ENCODE measurements at regions not wholly inside any gene's neighbourhood (a gene's known extent, or its start where the extent isn't known, plus 50 kb on each side); places are given as distances from the start of the nearest gene placed in this dataset.
"Not testable (repeated sequence)": the region's sequence is repeated elsewhere in the genome, so short reads cannot be mapped to it uniquely, and the experiment has no call there.

DNA sequence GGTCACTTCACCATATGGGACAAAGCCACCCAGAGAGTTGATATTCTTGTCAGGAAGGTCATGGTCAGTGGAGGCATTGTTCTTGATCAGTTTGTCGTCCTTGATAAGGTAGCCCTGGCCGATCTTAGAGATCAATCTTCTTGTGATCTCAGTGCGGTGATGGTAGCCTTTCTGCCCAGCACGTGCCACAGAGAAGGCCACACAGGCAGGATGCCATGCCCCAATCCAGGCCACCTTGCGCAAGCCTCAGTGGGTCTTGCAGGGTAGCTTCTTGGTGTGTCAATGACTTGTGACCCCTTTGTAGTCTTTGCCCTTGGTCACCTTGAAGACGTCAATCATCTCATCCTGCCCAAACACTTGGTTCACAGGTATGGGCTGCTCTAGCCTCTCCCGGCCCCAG is 143.9 kb upstream of the ASB18 start:
- DNase-seq (ENCODE audit: low read depth) = no peak

DNA sequence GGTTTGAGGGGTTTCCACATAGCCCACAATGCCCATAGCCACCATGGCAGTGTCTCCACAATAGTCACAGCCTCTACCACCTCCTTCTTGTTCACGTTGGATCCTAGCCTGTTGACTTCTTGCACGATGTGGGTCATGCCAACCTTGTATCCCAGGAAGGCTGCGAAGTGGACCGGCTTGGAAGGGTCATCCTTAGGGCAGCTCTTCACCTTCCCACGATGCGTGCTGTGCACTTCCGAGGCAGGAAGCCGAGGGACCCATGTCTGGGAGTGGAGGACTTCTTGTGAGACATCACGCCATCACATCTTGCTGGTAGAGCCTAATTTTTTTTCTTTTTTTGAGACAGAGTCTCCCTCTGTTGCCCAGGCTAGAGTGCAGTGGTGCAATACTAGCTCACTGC is 144.6 kb upstream of the ASB18 start:
- no peak for DNase-seq (ENCODE audit: low read depth)

DNA sequence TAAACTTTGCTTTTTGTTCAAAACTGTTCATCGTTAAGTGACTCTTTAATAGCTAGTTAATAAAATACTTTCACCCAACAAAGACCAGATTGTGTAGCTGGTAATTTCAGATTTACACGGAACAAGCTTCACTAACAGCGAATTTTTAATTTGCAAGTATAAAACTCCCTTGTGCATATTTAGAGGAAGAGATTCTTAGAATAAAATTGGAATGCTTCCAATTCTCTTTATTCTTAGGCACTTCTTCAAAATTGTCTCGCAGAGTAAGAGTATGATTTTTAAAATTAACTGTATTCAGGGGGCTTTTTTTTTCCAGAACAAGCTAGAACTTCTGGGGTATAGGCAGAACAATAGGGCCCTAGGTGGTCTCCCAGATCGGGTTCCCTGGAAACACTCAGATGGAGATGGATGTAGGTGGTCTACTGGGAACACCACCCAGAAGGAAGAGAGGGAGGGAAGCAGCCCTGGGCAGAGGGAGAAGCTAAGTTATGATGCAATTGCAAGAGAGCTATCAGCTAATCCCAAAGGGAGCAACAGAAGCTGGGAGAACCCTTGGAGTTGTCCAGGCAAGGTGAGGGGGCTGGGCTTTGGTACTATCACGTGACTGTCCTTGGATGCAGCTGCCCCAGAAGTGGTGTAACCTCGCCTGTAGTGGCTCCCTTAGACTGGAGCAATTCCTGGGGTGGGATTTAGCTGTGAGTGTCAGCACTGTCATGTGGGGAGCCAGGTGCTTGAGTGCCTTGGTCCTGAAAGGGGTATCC is 151.7 kb upstream of the ASB18 start:
- no peak for DNase-seq (ENCODE audit: low read depth)

DNA sequence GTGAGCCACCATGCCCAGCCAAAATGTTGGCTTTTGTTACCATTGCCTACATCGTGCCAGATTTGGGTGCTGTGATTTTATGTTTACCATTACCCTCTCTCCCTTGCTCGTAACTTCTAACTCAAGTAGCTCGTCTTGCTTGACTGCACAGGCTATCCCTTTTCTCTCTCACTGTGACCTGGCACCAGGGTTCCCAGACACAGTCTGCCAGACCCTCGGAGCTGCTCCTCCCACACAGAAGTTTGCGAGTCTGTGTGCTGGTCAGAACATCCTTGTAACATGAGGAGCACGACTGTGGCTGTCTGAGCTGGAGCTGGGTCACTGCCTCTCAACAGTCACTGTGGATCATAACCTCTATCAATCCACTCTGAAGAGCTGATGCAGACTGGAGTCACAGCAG is 152.5 kb upstream of the ACKR3 start:
- DNase-seq (ENCODE audit: low read depth) = no peak

DNA sequence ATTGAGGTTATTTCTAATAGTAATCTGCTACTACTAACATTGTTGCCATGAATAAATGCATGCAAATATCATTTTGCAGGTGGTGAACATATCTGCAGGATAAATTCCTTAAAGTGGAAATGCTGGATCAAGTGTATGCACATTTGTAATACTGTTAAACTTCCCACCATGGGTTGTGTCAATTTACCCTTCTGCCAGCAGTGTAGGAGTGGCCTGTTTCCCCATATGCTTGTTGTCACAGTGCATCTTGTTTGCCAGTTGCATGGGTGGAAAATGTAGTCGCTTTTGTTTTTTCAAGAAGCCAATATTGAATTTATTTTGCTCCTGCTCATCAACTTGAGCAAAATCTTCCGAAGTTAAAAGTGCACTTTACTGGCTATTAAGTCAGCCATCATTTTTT is 139.0 kb upstream of the ACKR3 start:
- no peak for DNase-seq (ENCODE audit: low read depth)

DNA sequence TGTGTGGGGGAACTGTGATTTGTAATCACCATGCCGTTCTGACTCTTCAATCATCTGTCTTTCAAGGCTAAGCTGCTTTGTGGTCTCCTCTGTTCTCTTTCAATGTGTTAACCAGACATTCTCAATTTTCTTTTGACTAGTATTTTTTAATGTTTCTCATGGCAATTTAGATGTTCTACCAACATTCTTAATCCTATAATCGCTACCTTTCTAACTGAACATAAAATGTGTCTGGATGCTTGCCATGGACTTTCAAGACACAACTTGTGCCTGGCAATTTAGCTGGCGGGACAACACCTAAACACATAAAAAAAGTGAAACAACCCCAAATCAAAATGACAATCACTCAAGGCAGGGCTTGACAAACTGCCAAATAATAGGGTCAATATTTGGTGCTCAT is 135.0 kb upstream of the ACKR3 start:
- no peak for DNase-seq (ENCODE audit: low read depth)

DNA sequence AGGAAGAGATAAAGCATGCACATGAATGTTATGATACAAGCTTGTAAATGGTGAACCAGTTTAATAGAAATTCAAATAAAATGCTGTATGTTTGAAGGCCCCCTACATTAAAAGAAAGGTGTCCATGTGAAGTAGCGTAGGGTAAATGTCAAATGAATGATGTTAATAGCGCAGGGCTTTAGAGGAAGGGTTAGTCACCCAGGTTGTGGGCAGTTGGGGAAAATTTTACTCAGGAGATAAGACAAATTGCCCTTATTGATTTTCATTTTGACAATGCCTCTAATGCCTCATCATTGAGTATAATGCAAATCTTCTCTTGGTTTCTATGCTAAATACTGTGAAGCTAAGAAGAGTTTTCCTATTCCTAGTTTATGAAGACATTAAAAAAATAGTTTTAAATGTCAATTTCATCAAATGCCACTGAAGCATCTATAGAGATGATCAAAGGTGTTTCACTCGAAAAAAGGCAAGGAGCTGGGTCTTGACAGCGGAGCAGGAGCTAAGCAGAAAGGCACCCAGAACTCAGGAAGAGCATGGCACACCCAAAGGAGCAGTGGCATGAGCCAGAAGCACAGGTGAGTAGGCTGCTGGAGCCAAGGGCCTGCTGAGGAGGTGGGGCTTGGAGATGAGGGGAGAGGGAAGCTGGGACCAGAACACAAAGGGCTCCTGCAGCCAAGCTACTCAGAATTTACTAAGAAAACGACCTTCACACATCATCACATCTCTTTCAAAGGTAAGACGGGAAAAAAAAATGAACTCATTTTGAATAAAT is 129.3 kb upstream of the ACKR3 start:
- DNase-seq (ENCODE audit: low read depth) = no peak

DNA sequence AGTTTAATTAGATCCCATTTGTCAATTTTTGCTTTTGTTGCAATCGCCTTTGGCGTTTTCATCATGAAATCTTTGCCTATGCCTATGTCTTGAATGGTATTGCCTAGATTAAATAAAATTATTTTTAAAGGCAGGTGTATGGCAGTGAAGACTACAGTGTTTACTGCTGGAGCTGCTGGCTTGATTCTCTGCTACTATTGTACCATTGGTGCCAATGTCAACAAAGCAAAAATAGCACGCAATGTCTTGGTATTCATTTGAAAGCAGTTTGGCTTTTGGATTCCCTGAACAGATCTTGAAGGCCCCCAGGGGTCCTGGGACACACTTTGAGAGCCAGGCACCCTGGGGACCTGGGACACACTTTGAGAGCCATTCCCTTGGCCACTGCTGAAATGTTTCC is 125.4 kb upstream of the ACKR3 start:
- no peak for DNase-seq (ENCODE audit: low read depth)

DNA sequence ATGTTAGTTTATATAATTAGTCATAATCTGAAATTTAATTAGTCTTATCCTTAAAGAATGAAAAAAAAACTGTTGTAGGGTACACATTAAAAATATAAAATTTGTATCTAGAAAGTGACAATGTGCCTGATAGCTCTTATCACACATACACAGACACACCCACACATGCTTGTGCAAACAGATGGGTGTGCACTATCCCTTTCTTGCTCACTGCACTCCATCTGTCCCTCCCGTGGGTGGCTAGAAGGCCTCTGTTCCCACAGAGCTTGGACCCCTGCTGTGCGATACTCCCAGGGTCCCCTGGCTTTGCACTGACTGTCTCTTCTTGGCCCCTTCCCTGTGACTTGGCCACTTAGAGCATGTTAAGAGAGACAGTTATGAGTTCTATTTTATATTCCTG is 123.9 kb upstream of the ACKR3 start:
- DNase-seq (ENCODE audit: low read depth) = no peak

DNA sequence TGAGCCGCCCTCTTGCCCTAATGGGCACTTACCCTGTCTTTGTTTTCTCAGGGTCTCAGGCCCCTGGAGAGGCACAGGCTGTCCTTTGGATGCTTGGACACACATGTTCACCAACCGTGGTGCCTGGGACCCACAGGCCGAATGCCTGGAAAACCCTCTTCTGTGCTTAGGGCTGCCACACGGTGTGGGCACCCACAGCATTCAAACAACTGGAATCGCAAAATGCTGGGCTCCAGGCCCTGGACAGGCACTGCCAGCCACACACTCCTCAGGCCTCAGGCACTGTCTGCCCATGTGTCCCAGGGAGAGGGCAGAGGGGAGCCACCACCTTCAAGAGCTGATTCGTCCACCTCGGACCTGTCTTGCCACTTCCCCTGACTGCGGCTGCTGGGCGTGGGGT is 123.1 kb upstream of the ACKR3 start:
- no peak for DNase-seq (ENCODE audit: low read depth)

DNA sequence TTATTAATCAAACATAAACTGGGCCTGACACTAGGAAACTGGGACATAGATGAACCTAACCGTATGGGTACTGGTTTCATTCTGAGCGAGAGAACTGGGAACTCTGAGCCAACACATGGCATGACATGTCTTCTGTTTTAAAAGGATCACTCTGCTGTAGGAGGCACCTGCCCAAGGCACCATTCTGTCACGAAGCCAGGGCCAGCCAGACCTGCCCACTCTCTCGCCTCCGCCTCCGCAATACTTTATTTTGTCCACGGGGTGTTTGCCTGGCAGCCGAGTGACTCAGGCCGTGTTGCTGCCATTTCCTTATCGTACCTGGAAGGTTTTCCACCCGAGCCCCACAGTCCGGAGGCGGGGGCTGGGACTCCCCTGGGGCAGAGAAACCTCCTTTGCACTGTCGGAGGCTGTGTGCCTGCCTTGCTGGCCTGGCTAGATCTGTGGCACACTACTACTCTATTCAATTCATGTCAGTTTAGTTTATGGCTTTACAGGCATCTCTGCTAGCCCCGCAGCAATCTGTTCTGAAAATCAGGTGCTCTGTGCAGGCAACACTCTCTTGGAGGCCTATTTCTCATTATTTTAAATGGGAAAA is 120.4 kb upstream of the ACKR3 start:
- DNase-seq (ENCODE audit: low read depth) = no peak

DNA sequence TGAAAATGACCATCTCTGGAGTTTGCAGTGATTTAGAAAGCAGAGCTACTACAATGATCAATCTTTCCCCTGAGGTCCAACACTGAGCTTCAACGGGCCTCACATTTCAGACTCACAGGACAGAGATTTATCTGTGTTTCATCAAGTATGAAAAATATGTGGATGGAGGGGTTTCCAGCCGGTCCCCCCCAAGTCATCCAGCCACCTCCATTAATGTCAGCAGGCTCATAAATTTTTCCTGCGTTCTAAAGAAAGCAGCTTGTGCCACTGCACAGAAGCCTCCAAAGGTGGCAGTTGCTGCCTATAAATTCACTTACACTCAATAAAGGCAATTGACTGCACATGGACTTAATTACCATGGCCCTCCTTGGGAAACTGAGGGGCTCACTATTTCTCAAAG is 117.4 kb upstream of the ACKR3 start:
- DNase-seq (ENCODE audit: low read depth) = no peak

DNA sequence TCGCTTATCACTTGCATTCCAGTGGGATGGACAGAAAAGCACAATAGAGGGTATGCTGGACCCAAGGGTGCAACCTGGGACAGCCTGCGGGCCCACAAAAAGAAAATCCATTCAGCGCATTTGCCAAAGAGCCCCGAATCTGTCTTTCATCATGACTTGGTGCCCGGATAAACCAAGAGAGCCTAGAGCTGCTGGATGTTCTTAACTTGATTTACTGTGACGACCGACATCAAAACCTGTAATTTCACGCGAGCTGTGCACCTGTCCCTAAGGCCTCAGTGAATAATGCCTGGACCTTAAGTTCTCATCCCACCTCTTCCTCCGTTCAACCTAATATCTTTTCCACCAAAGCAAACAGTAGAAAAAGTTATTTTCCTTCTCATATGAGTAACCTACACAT is 115.5 kb upstream of the ACKR3 start:
- no peak for DNase-seq (ENCODE audit: low read depth)

DNA sequence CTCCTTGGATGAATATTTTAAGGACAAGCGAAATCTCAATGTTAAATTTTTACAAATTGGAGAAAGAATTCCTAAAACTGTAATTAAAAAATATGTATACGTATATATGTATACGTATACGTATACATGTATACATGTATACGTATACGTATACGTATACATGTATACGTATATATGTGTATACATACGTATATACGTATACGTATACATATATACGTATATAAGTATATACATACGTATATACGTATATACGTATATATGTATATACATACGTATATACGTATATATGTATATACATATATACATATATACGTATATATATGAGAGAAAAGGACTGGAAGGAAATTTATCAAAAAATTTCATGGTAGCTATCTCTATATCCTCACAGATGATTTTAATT is 110.2 kb upstream of the ACKR3 start:
- DNase-seq (ENCODE audit: low read depth) = no peak

DNA sequence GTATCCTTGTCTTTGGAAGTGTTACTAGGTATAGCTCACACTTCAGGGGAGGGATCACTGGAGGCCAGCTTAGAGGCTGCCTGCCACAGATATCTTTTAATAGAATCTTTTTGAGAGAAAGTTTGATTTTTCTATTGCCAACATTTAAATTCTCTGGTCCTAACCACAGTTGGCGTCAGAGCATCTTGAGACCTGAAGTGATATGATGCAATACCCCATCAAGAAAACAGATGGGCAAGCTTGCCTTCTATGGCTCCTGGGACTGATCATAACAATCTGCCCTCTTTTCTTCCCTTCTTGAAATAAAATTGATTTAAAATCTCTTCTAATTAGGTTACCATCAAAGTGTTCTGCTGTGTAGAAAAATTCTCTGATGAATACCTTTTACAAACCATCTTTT is 105.5 kb upstream of the ACKR3 start:
- DNase-seq (ENCODE audit: low read depth) = no peak

DNA sequence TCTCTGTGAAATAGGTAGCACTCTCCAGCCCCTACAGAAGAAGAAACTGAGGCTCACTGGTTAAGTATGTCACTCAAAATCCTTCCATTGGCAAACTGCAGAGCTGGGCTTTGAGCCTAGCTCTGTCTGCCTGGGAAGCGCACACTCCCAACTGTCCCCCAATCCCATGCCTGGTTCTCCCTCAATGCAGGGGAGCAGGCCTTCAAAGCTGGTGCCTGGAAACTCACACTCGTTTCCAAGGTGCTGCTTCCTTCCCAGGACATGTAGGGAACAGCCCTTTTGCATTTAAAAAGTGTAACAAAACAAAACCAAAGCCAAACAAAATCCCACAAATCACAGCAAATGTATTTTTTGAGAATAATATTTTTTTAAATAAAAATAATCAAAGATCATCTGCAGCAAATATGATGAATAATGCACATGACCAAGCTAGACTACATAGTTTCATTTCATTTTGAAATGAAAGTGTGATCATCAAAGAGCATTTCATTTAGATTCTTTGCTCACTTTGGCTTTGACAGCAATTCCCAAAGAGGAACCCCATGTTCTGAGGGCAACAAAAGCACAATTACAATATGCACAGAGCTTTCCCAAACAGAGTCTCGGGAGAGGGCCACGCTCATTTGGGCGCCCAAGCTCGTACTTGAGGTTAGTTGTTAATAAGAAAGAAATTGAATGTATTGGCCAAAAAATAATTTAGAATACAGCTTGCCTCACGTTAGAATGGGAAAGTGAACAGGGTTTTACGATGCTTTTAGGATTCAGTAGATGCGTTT is 96.7 kb upstream of the ACKR3 start:
- no peak for DNase-seq (ENCODE audit: low read depth)

DNA sequence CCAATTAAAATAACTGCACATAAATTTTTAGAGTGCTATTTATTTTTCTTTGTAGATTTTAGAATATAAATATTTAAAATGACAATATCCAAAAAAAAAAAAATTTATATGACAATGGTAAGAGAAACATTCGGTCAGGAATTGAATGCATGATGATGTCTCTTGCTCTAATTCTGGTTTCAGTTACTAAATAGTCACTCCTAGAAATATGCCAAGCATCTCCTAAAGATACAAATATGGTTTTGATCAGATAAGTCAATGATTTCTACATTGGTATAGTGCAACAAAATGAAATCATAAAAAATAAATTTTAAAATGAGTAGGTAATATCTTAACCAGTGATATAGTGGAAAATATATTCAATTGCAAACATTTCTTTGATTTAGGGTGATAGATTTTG is 95.9 kb upstream of the ACKR3 start:
- no peak for DNase-seq (ENCODE audit: low read depth)

DNA sequence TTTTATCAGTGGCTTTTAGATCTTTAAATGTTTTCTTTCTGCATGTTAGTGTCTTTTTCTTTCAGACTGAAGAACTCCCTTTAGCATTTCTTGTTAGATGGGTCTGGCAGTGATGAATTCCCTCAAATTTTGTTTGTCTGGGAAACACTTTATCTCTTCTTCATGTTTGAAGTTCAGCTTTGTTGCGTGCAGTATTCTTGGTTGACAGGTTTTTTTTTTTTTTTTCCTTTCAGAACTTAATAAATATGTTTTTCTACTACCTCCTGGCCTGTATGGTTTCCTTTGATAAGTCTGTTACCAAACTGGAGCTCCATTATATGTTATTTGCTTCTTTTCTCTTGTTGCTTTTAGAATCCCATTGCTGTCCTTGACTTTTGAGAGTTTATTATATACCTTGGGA is 89.8 kb upstream of the ACKR3 start:
- DNase-seq (ENCODE audit: low read depth) = no peak

DNA sequence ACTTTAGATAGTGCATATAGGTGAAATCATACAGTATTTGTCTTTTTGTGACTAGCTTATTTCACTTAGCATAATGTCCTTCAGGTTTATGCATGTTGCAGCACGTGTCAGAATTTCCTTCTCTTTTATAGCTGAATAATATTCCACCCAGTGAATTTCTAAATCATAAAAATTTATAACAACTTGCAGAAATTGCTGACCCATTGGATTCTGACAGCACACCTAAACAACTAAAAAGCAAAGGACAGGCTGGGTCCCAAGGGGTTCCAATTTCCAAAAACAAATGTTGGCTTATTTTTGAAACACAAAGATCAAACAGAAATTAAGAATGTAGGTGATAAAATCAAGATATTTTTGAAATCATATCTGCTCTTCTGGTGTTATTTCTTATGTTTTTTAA is 86.5 kb upstream of the ACKR3 start:
- no peak for DNase-seq (ENCODE audit: low read depth)

DNA sequence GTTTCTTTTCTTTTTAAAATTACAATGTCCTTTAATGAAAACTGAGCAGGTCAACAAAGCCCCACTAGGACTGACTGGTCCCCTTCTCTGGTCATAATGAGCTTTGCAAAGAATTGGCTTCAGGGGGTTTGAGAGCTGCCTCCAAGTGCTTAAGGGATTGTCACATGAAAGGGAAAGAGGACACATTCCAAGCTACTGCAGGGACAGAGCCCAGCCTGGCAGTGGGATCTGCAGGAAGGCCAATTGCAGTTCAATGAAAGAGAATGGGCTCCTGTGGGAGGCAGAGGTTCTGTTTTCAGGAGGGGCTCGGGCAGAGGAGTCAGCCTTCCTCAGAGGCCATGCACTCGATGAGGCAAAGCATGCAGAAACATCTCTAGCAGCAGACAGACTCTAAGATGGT is 84.1 kb upstream of the ACKR3 start:
- DNase-seq (ENCODE audit: low read depth) = no peak

DNA sequence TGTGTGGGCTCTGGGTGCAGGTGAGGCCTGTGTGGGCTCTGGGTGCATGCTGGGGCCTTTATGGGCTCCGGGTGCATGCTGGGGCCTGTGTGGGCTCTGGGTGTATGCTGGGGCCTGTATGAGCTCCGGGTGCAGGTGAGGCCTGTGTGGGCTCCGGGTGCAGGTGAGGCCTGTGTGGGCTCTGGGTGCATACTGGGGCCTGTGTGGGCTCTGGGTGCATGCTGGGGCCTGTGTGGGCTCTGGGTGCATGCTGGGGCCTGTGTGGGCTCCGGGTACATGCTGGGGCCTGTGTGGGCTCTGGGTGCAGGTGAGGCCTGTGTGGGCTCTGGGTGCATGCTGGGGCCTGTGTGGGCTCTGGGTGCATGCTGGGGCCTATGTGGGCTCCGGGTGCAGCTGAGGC is 80.5 kb upstream of the ACKR3 start:
- DNase-seq (ENCODE audit: low read depth) = not testable (repeated sequence)

DNA sequence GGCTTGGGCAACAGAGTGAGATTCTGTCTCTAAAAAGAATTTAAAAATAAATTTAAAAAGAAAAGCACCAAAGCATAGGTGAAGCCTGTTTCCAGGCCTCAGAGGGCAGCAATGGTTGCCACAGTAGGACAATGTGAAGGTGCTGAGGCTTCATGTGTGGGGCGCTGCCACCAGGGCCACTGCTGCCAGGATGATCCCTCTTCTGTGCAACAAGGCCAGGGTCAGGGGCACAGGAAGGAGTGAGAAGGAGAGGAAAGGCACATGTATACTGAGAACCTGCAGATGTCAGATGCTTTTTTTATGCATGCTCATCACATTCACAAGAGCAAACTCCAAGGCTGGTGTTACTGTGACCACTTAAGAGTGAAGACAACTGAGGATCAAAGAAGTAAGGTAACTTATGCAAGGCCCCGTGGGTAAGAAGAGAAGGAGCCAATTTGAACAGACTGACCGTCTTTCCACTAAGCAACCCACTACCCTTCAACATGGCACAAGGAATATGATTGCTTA is 79.7 kb upstream of the ACKR3 start:
- no peak for DNase-seq (ENCODE audit: low read depth)

Measured in LHCN-M2 (cell line).